ENCODE measurements at regions not wholly inside any gene's neighbourhood (a gene's known extent, or its start where the extent isn't known, plus 50 kb on each side); places are given as distances from the start of the nearest gene placed in this dataset.

DNA sequence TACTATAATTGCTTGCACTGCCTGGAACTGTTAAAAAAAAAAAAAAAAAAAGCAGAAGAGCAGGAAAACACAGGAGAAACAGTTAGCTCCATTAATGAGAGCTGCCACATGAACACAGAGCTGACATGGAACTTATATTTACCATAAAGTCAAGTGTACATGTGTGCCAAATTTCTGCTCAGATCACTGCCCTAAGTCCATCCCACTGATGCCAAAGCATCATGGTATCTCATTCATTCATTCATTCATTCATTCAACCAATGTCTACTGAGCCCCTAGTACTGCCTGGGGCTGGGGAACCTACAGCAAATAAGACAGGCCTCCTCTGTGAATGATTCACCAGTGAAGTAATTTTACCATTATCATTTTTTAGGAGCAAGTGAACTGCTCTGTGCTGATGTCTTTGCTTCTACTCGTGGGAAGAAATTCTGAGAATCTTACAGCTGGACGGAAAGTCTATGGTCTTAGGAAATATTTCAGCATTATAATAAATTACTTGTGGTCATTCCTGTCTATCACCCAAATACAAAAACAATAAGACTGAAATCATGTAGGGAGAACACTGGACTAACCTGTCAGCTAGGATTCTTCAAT is 58.8 kb upstream of the ABLIM1 start:
- TF ChIP-seq, protein P1, sequence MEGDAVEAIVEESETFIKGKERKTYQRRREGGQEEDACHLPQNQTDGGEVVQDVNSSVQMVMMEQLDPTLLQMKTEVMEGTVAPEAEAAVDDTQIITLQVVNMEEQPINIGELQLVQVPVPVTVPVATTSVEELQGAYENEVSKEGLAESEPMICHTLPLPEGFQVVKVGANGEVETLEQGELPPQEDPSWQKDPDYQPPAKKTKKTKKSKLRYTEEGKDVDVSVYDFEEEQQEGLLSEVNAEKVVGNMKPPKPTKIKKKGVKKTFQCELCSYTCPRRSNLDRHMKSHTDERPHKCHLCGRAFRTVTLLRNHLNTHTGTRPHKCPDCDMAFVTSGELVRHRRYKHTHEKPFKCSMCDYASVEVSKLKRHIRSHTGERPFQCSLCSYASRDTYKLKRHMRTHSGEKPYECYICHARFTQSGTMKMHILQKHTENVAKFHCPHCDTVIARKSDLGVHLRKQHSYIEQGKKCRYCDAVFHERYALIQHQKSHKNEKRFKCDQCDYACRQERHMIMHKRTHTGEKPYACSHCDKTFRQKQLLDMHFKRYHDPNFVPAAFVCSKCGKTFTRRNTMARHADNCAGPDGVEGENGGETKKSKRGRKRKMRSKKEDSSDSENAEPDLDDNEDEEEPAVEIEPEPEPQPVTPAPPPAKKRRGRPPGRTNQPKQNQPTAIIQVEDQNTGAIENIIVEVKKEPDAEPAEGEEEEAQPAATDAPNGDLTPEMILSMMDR (IDR thresholded peaks at IDR 0.05; ENCODE audit: control extremely low read depth in 1 of 3, insufficient read depth in 1 of 3, low read depth in 1 of 3, low read length in 3 of 3): no peak
- no peak for TF ChIP-seq CEBPB (IDR thresholded peaks at IDR 0.05; ENCODE audit: low read depth, low read length)
- TF ChIP-seq JUND (IDR thresholded peaks at IDR 0.05; ENCODE audit: low read length): no peak
- TF ChIP-seq EZH2 (IDR thresholded peaks at IDR 0.05; ENCODE audit: low read depth, low read length, severe bottlenecking): no peak
- TF ChIP-seq BRCA1 (IDR thresholded peaks at IDR 0.05; ENCODE audit: low read depth, low read length): no peak
- TF ChIP-seq ATF3 (IDR thresholded peaks at IDR 0.05; ENCODE audit: insufficient read depth, low read depth, low read length): no peak
- TF ChIP-seq POLR2A (IDR thresholded peaks at IDR 0.05; ENCODE audit: control extremely low read depth in 1 of 2, low read depth in 2 of 2, low read length in 2 of 2): no peak
